Nephron progenitor cell (in vitro differentiated cells): ENCODE measurements at regions not wholly inside any gene's neighbourhood (a gene's known extent, or its start where the extent isn't known, plus 50 kb on each side); places are given as distances from the start of the nearest gene placed in this dataset.
A peak's percentile ranks its signal among the peaks of the same experiment; 100 is the strongest.

Source experiments
- DNase-seq: peaks from one replicate; pipeline ENCODE4 v3.0.0; 2021
- H3K27ac Mint-ChIP-seq: 2 replicates; pipeline ENCODE4 v1.8.0; 2021; ENCODE audit warnings: mild to moderate bottlenecking, moderate library complexity, mixed read lengths
- H3K27me3 Mint-ChIP-seq: 2 replicates; pipeline ENCODE4 v1.8.0; 2021; ENCODE audit warnings: mild to moderate bottlenecking, low read depth, mixed read lengths; ENCODE audit not compliant: poor library complexity
- H3K36me3 Mint-ChIP-seq: 2 replicates; pipeline ENCODE4 v1.8.0; 2021; ENCODE audit warnings: low read depth, mixed read lengths
- H3K4me1 Mint-ChIP-seq: 2 replicates; pipeline ENCODE4 v1.8.0; 2021; ENCODE audit warnings: mixed read lengths
- H3K4me3 Mint-ChIP-seq: 2 replicates; pipeline ENCODE4 v1.8.0; 2021; ENCODE audit warnings: mild to moderate bottlenecking, moderate library complexity, mixed read lengths
- H3K9me3 Mint-ChIP-seq: 2 replicates; pipeline ENCODE4 v1.8.0; 2021; ENCODE audit warnings: mild to moderate bottlenecking, moderate library complexity, mixed read lengths
- TF ChIP-seq, protein P1 (sequence below): fragments of 200-600 bp; sonication (generic); IDR thresholded peaks from 2 replicates; pipeline ENCODE4 v1.5.0; 2021; ENCODE audit warnings: antibody characterized with exemption

DNA sequence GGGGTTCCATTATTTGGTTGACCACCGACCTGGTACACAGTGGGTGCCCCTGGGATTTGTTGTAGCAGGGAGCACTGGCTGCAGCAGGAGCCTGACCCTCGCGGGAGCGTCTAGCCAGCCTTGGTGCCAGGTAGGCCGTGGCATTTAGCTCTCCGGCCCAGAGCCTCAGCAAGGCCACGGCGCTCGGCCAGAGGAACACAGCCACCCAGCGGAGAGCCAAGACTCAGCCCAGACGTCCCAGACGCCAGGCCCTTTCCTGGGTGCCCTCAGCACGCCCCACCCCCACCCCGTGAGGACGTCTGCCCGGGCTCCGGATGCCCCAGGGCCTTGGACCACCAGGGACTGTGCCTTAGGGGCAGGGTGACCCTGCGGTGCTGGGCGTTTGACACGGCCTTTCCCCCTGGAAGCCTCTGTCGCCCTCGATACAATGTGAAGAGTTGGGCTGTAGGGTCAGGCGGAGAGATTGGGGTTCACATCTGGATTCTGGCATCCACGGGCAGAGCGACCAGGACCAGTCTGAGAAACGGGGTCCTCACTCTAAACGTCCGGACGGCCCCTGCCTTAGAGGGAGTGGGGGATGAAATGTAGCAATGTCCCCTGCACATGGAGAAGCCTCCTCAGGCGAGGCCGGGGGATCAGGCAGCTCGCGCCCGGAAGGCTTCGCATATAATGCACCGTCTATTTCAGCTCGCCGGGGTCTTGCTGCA lies 99.2 kb upstream of the FGF3 start:
- peaks cover 55% of the 10 kb centered on the region for H3K27me3 Mint-ChIP-seq
- no peaks in the 10 kb centered on the region for H3K36me3 Mint-ChIP-seq

DNA sequence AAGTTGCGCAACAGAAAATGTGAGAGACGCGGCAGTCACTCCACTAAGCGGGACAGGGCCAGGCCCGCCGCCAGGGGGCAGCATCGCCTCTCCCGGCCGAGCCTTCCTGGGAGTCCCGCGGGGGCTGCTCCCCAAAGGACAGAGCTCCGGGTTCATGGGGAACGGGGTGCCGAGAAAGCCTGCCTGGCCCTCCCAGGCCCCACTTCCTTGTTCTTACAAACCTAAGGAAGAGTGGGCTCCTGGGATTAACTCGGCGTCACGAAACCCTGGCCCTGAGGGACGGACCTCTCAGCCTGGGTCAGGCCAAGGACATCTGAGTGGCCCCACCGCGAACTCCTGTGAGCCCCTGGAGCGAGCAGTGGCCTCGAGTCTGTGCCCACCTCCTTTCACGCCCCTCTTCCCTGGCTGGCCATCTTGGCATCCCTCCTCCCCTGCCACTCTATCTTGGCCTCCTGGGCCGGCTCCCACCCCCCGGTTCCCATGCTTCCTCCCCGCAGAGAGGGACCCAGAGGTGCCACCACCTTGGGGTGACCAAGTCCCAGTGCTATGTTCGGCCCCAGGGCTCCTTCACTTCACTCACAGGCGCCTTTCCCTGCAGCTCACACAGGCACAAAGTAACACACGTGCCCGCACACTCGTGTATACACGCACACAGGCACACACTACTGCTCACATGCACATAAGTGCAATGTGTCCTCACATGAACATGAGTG lies 99.9 kb upstream of the FGF3 start:
- TF ChIP-seq, protein P1, sequence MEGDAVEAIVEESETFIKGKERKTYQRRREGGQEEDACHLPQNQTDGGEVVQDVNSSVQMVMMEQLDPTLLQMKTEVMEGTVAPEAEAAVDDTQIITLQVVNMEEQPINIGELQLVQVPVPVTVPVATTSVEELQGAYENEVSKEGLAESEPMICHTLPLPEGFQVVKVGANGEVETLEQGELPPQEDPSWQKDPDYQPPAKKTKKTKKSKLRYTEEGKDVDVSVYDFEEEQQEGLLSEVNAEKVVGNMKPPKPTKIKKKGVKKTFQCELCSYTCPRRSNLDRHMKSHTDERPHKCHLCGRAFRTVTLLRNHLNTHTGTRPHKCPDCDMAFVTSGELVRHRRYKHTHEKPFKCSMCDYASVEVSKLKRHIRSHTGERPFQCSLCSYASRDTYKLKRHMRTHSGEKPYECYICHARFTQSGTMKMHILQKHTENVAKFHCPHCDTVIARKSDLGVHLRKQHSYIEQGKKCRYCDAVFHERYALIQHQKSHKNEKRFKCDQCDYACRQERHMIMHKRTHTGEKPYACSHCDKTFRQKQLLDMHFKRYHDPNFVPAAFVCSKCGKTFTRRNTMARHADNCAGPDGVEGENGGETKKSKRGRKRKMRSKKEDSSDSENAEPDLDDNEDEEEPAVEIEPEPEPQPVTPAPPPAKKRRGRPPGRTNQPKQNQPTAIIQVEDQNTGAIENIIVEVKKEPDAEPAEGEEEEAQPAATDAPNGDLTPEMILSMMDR = peak; percentile 96
- DNase-seq = peak; percentile 95
- H3K27ac Mint-ChIP-seq = no peak overlapping the region
- no peak overlapping the region for H3K4me3 Mint-ChIP-seq
- H3K36me3 Mint-ChIP-seq = no peaks in the 10 kb centered on the region
- peaks cover 59% of the 10 kb centered on the region for H3K27me3 Mint-ChIP-seq
- peaks cover 5% of the 10 kb centered on the region for H3K9me3 Mint-ChIP-seq
- H3K4me1 Mint-ChIP-seq = peaks cover 6% of the 10 kb centered on the region

More for the DNA sequence above, 99.2 kb upstream of the FGF3 start:
- Mint-ChIP-seq H3K27ac (no peak overlapping the region), H3K4me3 (no peak overlapping the region), H3K9me3 (peaks cover 5% of the 10 kb centered on the region), H3K4me1 (peaks cover 6% of the 10 kb centered on the region)
- no peak for DNase-seq
- TF ChIP-seq, protein P1 = no peak

DNA sequence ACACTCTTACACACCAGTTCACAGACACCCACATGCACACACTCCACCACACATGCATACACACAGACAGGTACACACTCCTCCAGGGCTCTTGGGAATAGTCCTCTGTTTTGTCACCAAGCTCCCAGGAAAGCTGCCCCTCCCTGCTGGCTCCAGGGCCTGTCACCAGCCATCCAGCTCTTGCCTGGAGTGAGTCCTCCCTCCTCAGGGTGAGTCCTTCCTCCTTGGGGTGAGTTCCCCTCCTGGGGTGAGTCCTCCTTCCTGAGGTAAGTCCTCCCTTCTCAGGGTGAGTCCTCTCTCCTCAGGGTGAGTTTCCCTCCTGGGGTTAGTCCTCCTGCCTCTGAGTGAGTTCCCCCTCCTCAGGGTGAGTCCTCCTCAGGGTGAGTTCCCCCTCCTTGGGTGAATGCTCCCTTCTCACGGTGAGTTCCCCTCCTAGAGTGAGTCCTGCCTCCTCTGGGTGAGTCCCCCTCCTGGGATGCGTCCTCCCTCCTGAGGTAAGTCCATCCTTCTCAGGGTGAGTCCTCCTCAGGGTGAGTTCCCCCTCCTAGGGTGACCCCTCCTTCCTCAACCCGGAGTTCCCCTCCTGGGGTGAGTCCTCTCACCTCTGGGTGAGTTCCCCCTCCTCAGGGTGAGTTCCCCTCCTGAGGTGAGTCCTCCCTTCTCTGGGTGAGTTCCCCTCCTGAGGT lies 100.6 kb upstream of the FGF3 start:
- peaks cover 8% of the 10 kb centered on the region for H3K4me1 Mint-ChIP-seq
- TF ChIP-seq, protein P1 = no peak
- no peak for DNase-seq
- peaks cover 5% of the 10 kb centered on the region for H3K9me3 Mint-ChIP-seq
- no peaks in the 10 kb centered on the region for H3K36me3 Mint-ChIP-seq
- H3K27me3 Mint-ChIP-seq = peaks cover 65% of the 10 kb centered on the region
- H3K27ac Mint-ChIP-seq = no peak overlapping the region
- H3K4me3 Mint-ChIP-seq = no peak overlapping the region

DNA sequence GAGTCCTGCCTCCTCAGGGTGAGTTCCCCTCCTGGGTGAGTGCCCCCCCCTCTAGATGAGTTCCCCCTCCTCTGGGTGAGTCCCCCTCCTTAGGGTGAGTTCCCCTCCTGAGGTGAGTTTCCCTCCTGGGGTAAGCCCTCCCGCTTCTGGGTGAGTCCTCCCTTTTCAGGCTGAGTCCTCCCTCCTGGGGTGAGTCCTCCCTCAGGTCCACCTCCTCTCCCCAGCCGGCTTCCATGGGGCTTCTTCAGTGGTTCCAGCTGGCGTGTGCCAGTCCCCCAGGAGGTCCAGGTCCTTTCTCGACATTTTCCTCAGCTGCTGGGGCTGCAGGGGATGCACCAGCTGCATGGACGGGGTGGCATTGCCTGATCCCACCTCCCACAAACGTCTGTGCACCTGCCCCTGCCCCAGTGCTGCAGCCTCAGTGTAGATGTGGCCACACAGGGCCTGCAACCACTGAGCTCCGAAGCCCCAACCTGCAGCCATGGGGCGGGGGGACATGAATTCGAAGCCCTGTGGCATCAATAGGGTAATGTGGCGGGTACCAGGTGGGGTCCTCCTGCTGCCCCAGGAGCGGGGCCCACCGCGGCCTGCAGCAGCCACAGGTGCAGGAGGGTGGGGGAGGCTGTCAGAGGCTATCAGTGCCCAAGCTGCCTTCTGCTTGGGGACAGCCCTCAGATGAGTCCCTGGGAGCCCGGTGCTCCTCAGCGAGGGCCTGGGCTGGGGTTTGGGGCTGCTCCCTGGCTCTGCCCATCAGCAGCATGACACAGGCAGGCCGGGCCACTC lies 101.3 kb upstream of the FGF3 start:
- TF ChIP-seq, protein P1 = no peak
- Mint-ChIP-seq H3K27me3 (peaks cover 66% of the 10 kb centered on the region), H3K36me3 (no peaks in the 10 kb centered on the region), H3K27ac (no peak overlapping the region), H3K4me1 (peaks cover 15% of the 10 kb centered on the region), H3K4me3 (no peak overlapping the region), H3K9me3 (peaks cover 5% of the 10 kb centered on the region)
- DNase-seq = no peak

DNA sequence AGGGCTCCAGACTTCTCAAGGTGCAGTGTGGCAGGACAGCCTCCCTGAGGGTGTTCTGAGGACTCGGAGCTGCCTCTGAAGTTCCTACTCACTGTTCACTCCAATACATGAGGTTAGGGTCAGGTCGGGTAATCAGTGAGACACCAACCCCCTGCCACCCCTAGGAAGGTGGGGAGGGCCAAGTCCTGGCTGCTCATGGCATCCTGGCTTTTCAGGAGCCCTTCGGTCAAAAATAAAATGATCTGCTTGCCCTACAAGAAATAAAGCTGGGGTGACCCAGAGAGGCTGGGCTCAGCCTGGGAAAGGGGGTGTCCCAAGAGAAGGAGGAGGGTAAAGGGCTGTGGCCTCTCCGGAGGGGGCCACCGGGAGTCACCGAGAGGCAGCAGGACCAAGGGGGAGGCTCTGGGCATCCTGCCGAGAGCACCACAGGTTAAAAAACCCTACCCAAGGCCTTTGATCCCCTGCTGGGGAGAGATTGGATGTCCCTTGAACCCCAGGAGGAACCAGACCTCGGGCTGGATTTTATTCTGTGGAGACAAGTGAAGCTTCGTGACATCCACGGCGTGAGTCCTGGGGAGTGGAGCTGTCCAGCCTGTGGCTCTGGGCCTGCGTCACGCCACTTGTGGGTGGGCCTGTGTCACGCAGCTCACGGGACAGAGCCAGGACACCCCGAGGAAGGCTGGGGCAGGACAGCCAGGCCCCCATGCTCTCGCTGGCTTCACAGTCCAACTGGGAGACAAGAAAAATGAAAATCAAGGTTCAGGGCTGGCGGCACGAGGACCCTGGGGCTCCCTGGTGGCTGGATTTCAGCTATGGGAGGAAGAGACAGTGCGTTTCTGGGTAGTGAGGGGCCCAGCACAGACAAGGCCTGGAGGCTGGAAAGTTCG lies 102.2 kb upstream of the FGF3 start:
- peak; percentile 3 for DNase-seq
- Mint-ChIP-seq H3K4me1 (peaks cover 21% of the 10 kb centered on the region), H3K27me3 (peaks cover 65% of the 10 kb centered on the region)

More for the DNA sequence above, 102.2 kb upstream of the FGF3 start:
- peaks cover 5% of the 10 kb centered on the region for H3K9me3 Mint-ChIP-seq
- TF ChIP-seq, protein P1 = no peak
- H3K36me3 Mint-ChIP-seq = no peaks in the 10 kb centered on the region
- no peak overlapping the region for H3K4me3 Mint-ChIP-seq
- no peak overlapping the region for H3K27ac Mint-ChIP-seq
